ENCODE measurements at regions not wholly inside any gene's neighbourhood (a gene's known extent, or its start where the extent isn't known, plus 50 kb on each side); places are given as distances from the start of the nearest gene placed in this dataset.

DNA sequence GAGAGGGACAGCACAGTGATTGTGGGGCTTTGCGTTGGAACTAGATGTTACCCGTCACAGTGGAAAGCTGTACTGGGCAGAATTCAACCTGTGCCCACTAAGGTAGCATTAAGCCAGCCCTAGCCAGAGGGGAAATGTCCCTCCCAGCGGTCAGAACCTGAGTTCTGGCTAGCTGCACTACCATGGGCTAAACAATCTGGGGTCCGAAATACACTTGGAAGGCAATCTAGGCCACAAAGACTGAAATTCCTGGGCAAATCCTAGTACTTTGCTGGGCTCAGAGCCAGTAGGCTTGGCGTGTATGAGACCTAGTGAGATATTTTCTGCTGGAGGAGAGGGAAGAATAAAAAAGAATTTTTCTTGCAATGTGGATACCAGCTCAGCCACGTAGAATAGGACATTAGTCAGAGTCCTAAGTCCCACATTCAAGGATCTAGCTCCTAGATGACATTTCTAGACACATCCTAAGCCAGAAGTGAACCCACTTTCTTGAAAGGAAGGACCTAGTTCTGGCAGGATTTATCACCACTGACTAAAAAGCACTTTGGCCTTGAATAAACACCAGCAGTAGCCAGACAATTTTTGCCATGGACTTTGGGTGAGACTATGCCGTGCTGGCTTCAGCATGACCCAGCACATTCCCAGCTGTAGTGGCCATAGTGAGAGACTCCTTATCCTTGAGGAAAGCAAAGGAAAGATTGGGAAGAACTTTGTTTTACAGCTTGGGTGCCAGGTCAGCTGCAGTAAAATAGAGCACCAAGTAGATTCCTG, 618.0 kb downstream of the BRINP1 start:
- ATAC-seq (no peak), DNase-seq (ENCODE audit: low read depth, low spot score) (no peak), FAIRE-seq (no peak)
- intact Hi-C loops (cut with micrococcal nuclease; ENCODE audit: unreplicated experiment) (loop anchor here (5.0 kb wide), 1 partner anchor 229 kb away; no protein-coding TSS in a partner anchor), in situ Hi-C loops (cut with MboI) (no loop called here)
- no peak for TF ChIP-seq FOS (IDR thresholded peaks at IDR 0.05; ENCODE audit: borderline replicate concordance, extremely low read depth, insufficient read length)
- Histone ChIP-seq H3K9me3 (replicated peaks; ENCODE audit: control insufficient read depth, insufficient read depth, low read length) (no peaks in the 10 kb centered on the region), H3K27ac (ENCODE audit: control insufficient read depth, insufficient read depth) (no peak overlapping the region), H3K36me3 (ENCODE audit: control insufficient read depth in 2 of 2, insufficient read depth in 2 of 2, low read length in 1 of 2) (no peaks in the 10 kb centered on the region), H3K4me3 (no peak overlapping the region), H2AFZ (ENCODE audit: control insufficient read depth, low read depth, low read length) (no peak overlapping the region), H3K27me3 (replicated peaks in 1 of 2; ENCODE audit: control insufficient read depth in 2 of 2, insufficient read depth in 2 of 2, low read length in 1 of 2) (no peaks in the 10 kb centered on the region), H4K20me1 (ENCODE audit: control insufficient read depth, insufficient read depth) (no peaks in the 10 kb centered on the region), H3K4me1 (ENCODE audit: control insufficient read depth, insufficient read depth, low read length) (no peaks in the 10 kb centered on the region), H3K4me2 (ENCODE audit: control insufficient read depth, insufficient read depth) (no peak overlapping the region), H3K9ac (ENCODE audit: control insufficient read depth, insufficient read depth, low read length) (no peak overlapping the region), H3K79me2 (ENCODE audit: control insufficient read depth, insufficient read depth, low read length) (no peaks in the 10 kb centered on the region)
- POLR2A ChIA-PET = no interaction called here
- CTCF ChIA-PET = interaction anchor here (0.5 kb wide), 1 partner anchor 926 kb away, joined by 5 read pairs; no protein-coding TSS in a partner anchor
- 11% methylated on average over 7 of the region's 7 CpGs for WGBS (ENCODE audit: insufficient coverage, insufficient replicate concordance, low lambda C conversion rate, missing lambda C conversion rate)
- BruUV-seq (replicated peaks) = no TSS peak
- SMC1A ChIA-PET (ENCODE audit: uncharacterized antibody, unreplicated experiment) = no interaction called here
- RAD21 ChIA-PET (ENCODE audit: unreplicated experiment) = no interaction called here

DNA sequence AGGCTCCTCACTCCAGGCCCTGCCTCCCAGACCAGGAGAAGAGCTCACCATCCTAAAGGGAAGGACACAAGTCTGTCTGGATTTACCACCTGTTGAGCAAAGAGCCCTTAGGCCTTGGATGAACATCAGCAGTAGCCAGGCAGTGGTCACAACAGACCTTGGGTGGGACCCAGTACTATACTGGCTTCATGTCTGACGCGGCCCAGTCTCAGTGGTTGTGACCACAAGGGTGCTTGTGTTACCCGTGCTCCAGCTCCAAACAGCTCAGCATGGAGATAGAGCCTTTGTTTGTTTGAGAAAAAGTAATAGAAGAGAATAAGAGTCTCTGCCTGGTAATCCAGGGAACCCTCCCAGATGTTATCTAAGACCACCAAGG, 617.4 kb downstream of the BRINP1 start:
- Histone ChIP-seq H3K9me3 (replicated peaks; ENCODE audit: control insufficient read depth, insufficient read depth, low read length) (no peaks in the 10 kb centered on the region), H4K20me1 (ENCODE audit: control insufficient read depth, insufficient read depth) (no peaks in the 10 kb centered on the region), H2AFZ (ENCODE audit: control insufficient read depth, low read depth, low read length) (no peak overlapping the region), H3K9ac (ENCODE audit: control insufficient read depth, insufficient read depth, low read length) (no peak overlapping the region), H3K4me3 (no peak overlapping the region), H3K4me1 (ENCODE audit: control insufficient read depth, insufficient read depth, low read length) (no peaks in the 10 kb centered on the region), H3K27ac (ENCODE audit: control insufficient read depth, insufficient read depth) (no peak overlapping the region), H3K79me2 (ENCODE audit: control insufficient read depth, insufficient read depth, low read length) (no peaks in the 10 kb centered on the region), H3K4me2 (ENCODE audit: control insufficient read depth, insufficient read depth) (no peak overlapping the region), H3K27me3 (replicated peaks in 1 of 2; ENCODE audit: control insufficient read depth in 2 of 2, insufficient read depth in 2 of 2, low read length in 1 of 2) (no peaks in the 10 kb centered on the region), H3K36me3 (ENCODE audit: control insufficient read depth in 2 of 2, insufficient read depth in 2 of 2, low read length in 1 of 2) (no peaks in the 10 kb centered on the region)
- WGBS (ENCODE audit: insufficient coverage, insufficient replicate concordance, low lambda C conversion rate, missing lambda C conversion rate) = 58% methylated on average over 3 of the region's 3 CpGs
- FAIRE-seq = no peak
- DNase-seq (ENCODE audit: low read depth, low spot score) = no peak
- intact Hi-C loops (cut with micrococcal nuclease; ENCODE audit: unreplicated experiment) = loop anchor here (5.0 kb wide), 1 partner anchor 230 kb away; no protein-coding TSS in a partner anchor
- ATAC-seq = no peak
- CTCF ChIA-PET = interaction anchor here (0.5 kb wide), 1 partner anchor 926 kb away, joined by 5 read pairs; no protein-coding TSS in a partner anchor
- TF ChIP-seq RFX5 (IDR thresholded peaks at IDR 0.05; ENCODE audit: low read depth, low read length) = no peak
- TF ChIP-seq IKZF1 (conservative IDR thresholded peaks at IDR 0.05) = no peak
- TF ChIP-seq ZNF217 (IDR thresholded peaks at IDR 0.05) = no peak
- no peak for TF ChIP-seq PAX5 (IDR thresholded peaks at IDR 0.05; ENCODE audit: borderline replicate concordance, low read depth, low read length)
- no peak for TF ChIP-seq NFIC (IDR thresholded peaks at IDR 0.05; ENCODE audit: low read depth, low read length)
- TF ChIP-seq CBFB (IDR thresholded peaks at IDR 0.05; ENCODE audit: low read depth) = no peak
- TF ChIP-seq, protein P1, sequence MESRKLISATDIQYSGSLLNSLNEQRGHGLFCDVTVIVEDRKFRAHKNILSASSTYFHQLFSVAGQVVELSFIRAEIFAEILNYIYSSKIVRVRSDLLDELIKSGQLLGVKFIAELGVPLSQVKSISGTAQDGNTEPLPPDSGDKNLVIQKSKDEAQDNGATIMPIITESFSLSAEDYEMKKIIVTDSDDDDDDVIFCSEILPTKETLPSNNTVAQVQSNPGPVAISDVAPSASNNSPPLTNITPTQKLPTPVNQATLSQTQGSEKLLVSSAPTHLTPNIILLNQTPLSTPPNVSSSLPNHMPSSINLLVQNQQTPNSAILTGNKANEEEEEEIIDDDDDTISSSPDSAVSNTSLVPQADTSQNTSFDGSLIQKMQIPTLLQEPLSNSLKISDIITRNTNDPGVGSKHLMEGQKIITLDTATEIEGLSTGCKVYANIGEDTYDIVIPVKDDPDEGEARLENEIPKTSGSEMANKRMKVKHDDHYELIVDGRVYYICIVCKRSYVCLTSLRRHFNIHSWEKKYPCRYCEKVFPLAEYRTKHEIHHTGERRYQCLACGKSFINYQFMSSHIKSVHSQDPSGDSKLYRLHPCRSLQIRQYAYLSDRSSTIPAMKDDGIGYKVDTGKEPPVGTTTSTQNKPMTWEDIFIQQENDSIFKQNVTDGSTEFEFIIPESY (IDR thresholded peaks at IDR 0.05) = no peak
- TF ChIP-seq FOXM1 (IDR thresholded peaks at IDR 0.05; ENCODE audit: low read depth, low read length) = no peak
- no peak for TF ChIP-seq NR2F1 (conservative IDR thresholded peaks at IDR 0.05)
- no peak for TF ChIP-seq TCF12 (IDR thresholded peaks at IDR 0.05; ENCODE audit: low read depth, low read length)
- no peak for TF ChIP-seq GABPA (IDR thresholded peaks at IDR 0.05; ENCODE audit: low read depth)
- no peak for TF ChIP-seq POLR2A (IDR thresholded peaks at IDR 0.05; ENCODE audit: low read depth, low read length)
- no peak for TF ChIP-seq ZNF207 (IDR thresholded peaks at IDR 0.05; ENCODE audit: borderline replicate concordance)
- no peak for TF ChIP-seq HDAC6 (IDR thresholded peaks at IDR 0.05; ENCODE audit: unreplicated experiment)
- POLR2A ChIA-PET = no interaction called here
- SMC1A ChIA-PET (ENCODE audit: uncharacterized antibody, unreplicated experiment) = no interaction called here
- RAD21 ChIA-PET (ENCODE audit: unreplicated experiment) = no interaction called here
- no TSS peak for BruUV-seq (replicated peaks)
- in situ Hi-C loops (cut with MboI) = no loop called here

Data from GM12878 (cell line).